Right atrium auricular region (tissue), 2 donors: ENCODE measurements at regions not wholly inside any gene's neighbourhood (a gene's known extent, or its start where the extent isn't known, plus 50 kb on each side); places are given as distances from the start of the nearest gene placed in this dataset.
A peak's percentile ranks its signal among the peaks of the same experiment; 100 is the strongest.

Experiments
- DNase-seq: peaks from one replicate; pipeline ENCODE4 v3.0.0-alpha.2; 2019; ENCODE audit warnings: low spot score
- H3K27ac ChIP-seq, 2 donors: fragments of 200-600 bp; sonication (generic); 1 replicate in 1 of 2; 2 replicates in 1 of 2; pipeline ENCODE4 v1.5.1; 2016 to 2019
- H3K27me3 ChIP-seq, 2 donors: fragments of 200-600 bp; sonication (generic); one replicate each; pipeline versions ENCODE4 v1.5.1 to v1.6.0; 2017 to 2019
- H3K36me3 ChIP-seq: fragments of 200-600 bp; sonication (generic); one replicate; pipeline ENCODE4 v1.5.1; 2016
- H3K4me1 ChIP-seq, 2 donors: fragments of 200-600 bp; sonication (generic); one replicate each; pipeline versions ENCODE4 v1.5.1 to v1.6.0; 2017 to 2019
- H3K4me3 ChIP-seq, 2 donors: fragments of 200-600 bp; sonication (generic); 1 replicate in 1 of 2; 2 replicates in 1 of 2; pipeline ENCODE4 v1.5.1; 2017 to 2019; ENCODE audit warnings: mild to moderate bottlenecking in 1 of 2, moderate library complexity in 1 of 2
- H3K9me3 ChIP-seq, 2 donors: fragments of 200-600 bp; sonication (generic); one replicate each; pipeline ENCODE4 v1.5.1; 2019
- TF ChIP-seq, protein P1 (sequence below), 2 donors: fragments of 200-600 bp; sonication (generic); IDR thresholded peaks; one replicate each; pipeline ENCODE4 v1.5.1; 2019; ENCODE audit warnings: antibody characterized with exemption in 2 of 2

DNA sequence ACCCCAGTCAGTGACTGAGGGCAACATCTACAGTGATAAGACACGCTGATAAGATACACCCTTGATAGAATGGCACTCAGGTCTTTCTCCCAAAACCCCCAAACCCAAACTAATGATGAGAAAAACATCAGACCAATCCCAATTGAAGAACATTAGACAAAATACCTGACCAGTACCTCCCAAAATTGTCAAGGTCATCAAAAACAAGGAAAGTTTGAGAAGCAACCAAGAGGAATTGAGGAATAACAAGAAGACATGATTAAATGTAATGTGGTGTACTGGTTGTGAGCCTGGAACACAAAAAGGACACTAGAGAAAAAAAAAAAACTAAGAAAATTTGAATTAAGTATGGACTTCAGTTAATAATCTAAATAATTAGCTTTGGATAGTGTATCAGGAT is 222.8 kb downstream of the GAS1 start:
- Histone ChIP-seq H3K4me1 (peaks cover 0 to 11% of the 10 kb centered on the region in 2 donors), H3K4me3 (no peak overlapping the region), H3K27me3 (no peaks in the 10 kb centered on the region), H3K36me3 (no peaks in the 10 kb centered on the region), H3K27ac (no peak overlapping the region), H3K9me3 (no peaks in the 10 kb centered on the region)
- TF ChIP-seq, protein P1, sequence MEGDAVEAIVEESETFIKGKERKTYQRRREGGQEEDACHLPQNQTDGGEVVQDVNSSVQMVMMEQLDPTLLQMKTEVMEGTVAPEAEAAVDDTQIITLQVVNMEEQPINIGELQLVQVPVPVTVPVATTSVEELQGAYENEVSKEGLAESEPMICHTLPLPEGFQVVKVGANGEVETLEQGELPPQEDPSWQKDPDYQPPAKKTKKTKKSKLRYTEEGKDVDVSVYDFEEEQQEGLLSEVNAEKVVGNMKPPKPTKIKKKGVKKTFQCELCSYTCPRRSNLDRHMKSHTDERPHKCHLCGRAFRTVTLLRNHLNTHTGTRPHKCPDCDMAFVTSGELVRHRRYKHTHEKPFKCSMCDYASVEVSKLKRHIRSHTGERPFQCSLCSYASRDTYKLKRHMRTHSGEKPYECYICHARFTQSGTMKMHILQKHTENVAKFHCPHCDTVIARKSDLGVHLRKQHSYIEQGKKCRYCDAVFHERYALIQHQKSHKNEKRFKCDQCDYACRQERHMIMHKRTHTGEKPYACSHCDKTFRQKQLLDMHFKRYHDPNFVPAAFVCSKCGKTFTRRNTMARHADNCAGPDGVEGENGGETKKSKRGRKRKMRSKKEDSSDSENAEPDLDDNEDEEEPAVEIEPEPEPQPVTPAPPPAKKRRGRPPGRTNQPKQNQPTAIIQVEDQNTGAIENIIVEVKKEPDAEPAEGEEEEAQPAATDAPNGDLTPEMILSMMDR (IDR thresholded peaks at IDR 0.05), result no peak
- DNase-seq, result no peak

DNA sequence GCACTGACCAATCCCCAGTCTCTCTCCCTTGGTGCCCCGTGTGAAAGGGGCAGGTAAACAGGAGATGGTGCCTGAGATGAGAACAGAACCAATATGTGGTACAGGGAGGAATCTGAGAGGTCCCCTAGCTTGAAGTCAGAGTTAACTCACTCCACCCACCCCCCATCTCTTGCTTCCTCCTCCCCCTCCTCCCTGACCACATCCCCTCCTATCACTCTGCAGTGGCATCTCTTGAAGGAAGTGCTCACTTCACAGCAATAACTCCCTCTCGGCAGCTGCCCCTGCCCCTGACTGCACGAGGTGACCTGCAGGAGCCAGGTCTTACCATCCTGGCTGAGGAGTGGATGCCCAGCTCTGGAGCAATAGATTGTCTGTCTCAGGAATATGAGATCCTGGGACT is 224.0 kb downstream of the GAS1 start:
- DNase-seq, result no peak

DNA sequence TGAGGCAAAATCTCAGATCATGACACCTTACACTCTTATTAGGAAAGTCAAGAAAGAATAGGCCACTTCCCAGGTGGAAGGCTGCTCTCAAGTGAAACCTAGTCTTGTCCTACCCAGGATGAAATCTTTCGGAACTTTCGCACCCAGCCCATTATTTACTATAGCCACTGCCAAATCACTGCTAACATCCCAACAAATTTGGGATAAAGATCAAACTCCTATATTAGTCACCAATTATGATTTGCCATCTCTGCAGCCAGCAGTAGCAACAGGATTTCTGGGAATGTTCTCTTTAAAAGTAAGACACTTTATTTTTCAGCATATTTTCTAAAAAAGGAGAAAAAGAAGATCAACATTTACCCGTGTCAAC is 224.6 kb downstream of the GAS1 start:
- Histone ChIP-seq H3K27ac (peak overlapping the region in 1 of 2 donors; percentile 80), H3K4me3 (no peak overlapping the region)

More for the DNA sequence above, 224.0 kb downstream of the GAS1 start:
- H3K27me3 ChIP-seq, result no peaks in the 10 kb centered on the region
- H3K4me1 ChIP-seq, result peaks cover 0 to 11% of the 10 kb centered on the region in 2 donors
- no peaks in the 10 kb centered on the region for H3K36me3 ChIP-seq
- no peak overlapping the region for H3K4me3 ChIP-seq
- peak overlapping the region in 1 of 2 donors; percentile 80 for H3K27ac ChIP-seq
- TF ChIP-seq, protein P1 (IDR thresholded peaks at IDR 0.05), result no peak
- no peaks in the 10 kb centered on the region for H3K9me3 ChIP-seq

DNA sequence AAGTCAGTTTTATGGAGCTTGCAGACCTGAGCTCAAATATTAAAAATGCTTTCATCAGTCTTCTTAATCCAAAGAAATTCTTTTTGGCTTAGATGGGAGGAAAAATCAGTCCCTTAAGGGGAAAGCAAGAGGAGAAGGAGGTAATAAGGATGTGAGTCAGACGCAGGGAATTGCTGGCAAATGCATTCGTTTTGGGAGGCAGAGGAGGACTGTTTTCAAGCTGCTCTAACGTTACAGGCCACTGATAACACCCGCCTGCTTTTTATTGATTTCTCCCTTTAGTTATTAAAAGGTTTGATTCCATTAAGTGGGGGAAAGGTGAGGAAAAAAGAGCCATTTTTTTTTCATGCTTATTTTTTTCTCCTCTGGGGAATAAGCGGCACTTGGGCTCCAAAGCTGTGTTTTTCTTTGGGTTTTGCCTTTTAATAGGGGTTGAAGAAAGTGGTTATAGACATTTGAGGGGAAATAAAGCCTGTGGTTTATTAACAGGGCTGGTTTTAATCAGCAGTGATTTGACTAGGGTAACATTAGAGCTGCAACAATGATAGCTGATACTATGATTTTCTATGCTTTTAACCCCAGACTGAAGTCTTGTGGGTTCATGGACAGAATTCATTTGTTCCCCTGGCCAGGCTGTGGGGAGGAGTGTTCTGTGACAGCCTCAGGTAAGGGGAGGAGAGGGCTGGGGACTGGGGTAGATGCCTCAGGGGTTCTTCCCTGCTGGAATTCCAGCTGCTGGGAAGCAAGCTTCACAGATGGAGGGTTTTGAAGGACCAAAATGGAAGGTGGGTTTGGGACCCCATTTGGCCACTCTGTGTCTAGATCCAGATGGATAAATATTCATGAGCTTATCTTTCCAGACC is 225.2 kb downstream of the GAS1 start:
- Histone ChIP-seq H3K4me1 (peaks cover 0 to 11% of the 10 kb centered on the region in 2 donors), H3K27ac (peak overlapping the region; percentile 52 to 80), H3K27me3 (no peaks in the 10 kb centered on the region), H3K36me3 (no peaks in the 10 kb centered on the region), H3K4me3 (no peak overlapping the region), H3K9me3 (no peaks in the 10 kb centered on the region)
- TF ChIP-seq, protein P1 (IDR thresholded peaks at IDR 0.05), result no peak
- peak; percentile 76 for DNase-seq

More for the DNA sequence above, 224.6 kb downstream of the GAS1 start:
- Histone ChIP-seq H3K36me3 (no peaks in the 10 kb centered on the region), H3K9me3 (no peaks in the 10 kb centered on the region), H3K27me3 (no peaks in the 10 kb centered on the region), H3K4me1 (peaks cover 0 to 11% of the 10 kb centered on the region in 2 donors)
- DNase-seq, result no peak
- TF ChIP-seq, protein P1 (IDR thresholded peaks at IDR 0.05), result no peak

DNA sequence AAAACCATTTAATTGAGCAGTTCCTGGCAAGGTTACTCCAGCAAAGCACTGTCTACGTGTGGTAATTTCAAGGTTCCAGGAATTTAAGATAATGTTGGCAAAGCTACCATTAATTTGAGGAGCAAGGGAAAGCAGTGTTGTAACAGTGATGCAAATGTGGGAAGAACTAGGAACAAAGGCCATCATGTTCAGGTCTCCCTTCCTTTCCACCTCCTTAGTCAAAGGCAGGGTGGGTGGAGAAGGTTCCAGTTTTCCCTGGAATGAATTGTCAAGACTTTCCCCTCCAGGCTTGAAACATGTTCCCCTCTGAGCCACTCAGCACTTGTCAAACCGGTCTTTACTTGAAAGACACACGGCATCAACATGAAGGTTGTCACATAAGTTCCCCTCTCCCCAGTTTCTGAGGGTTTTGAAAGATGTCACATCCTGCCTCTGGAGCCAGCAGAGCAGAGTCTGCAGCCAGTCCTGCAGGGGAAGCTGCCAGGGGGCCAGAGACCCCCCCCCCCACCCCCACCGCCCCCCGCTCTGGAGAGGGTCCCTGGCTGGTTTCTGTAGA is 226.0 kb downstream of the GAS1 start:
- no peaks in the 10 kb centered on the region for H3K36me3 ChIP-seq
- H3K4me1 ChIP-seq, result peaks cover 0 to 11% of the 10 kb centered on the region in 2 donors
- TF ChIP-seq, protein P1 (IDR thresholded peaks at IDR 0.05), result no peak
- no peaks in the 10 kb centered on the region for H3K9me3 ChIP-seq
- H3K27ac ChIP-seq, result peak overlapping the region; percentile 52 to 80
- DNase-seq, result peak; percentile 54
- no peak overlapping the region for H3K4me3 ChIP-seq
- no peaks in the 10 kb centered on the region for H3K27me3 ChIP-seq
